ENCODE measurements at regions not wholly inside any gene's neighbourhood (a gene's known extent, or its start where the extent isn't known, plus 50 kb on each side); places are given as distances from the start of the nearest gene placed in this dataset.
"Not testable (repeated sequence)": the region's sequence is repeated elsewhere in the genome, so short reads cannot be mapped to it uniquely, and the experiment has no call there.

GRCh38 chr12:105423237-105423636, 92.7 kb downstream of the C12orf75 start:
- no peak for DNase-seq (ENCODE audit: low spot score)

- DNase-seq (ENCODE audit: low spot score): peak; percentile 6
Measured at GRCh38 chr12:105423921-105424320, 93.4 kb downstream of the C12orf75 start.

GRCh38 chr12:105425254-105426174, 95.0 kb downstream of the C12orf75 start:
- DNase-seq (ENCODE audit: low spot score): no peak

GRCh38 chr12:105426766-105427165, 96.3 kb downstream of the C12orf75 start:
- DNase-seq (ENCODE audit: low spot score): no peak

GRCh38 chr12:105427883-105428282, 97.4 kb downstream of the C12orf75 start:
- no peak for DNase-seq (ENCODE audit: low spot score)

- DNase-seq (ENCODE audit: low spot score): no peak
Measured at GRCh38 chr12:105428793-105429395, 98.4 kb downstream of the C12orf75 start.

GRCh38 chr12:105429511-105429910, 99.0 kb downstream of the C12orf75 start:
- DNase-seq (ENCODE audit: low spot score): no peak

- no peak for DNase-seq (ENCODE audit: low spot score)
Measured at GRCh38 chr12:105431537-105432100, 101.1 kb downstream of the C12orf75 start.

GRCh38 chr12:105433804-105434203, 103.3 kb downstream of the C12orf75 start:
- no peak for DNase-seq (ENCODE audit: low spot score)

- DNase-seq (ENCODE audit: low spot score): no peak
Measured at GRCh38 chr12:105436636-105437035, 106.1 kb downstream of the C12orf75 start.

- no peak for DNase-seq (ENCODE audit: low spot score)
Measured at GRCh38 chr12:105440037-105440664, 109.7 kb downstream of the C12orf75 start.

GRCh38 chr12:105443802-105444652, 113.5 kb downstream of the C12orf75 start:
- DNase-seq (ENCODE audit: low spot score): no peak

- no peak for DNase-seq (ENCODE audit: low spot score)
Measured at GRCh38 chr12:105444653-105445102, 114.2 kb downstream of the C12orf75 start.

- no peak for DNase-seq (ENCODE audit: low spot score)
Measured at GRCh38 chr12:105445249-105445648, 114.8 kb downstream of the C12orf75 start.

- DNase-seq (ENCODE audit: low spot score): no peak
Measured at GRCh38 chr12:105445649-105446048, 115.2 kb downstream of the C12orf75 start.

- not testable (repeated sequence) for DNase-seq (ENCODE audit: low spot score)
Measured at GRCh38 chr12:105446460-105446859, 116.0 kb downstream of the C12orf75 start.

GRCh38 chr12:105449431-105449830, 118.9 kb downstream of the C12orf75 start:
- no peak for DNase-seq (ENCODE audit: low spot score)

- DNase-seq (ENCODE audit: low spot score): no peak
Measured at GRCh38 chr12:105451211-105451610, 120.7 kb downstream of the C12orf75 start.

GRCh38 chr12:105451798-105452197, 121.3 kb downstream of the C12orf75 start:
- no peak for DNase-seq (ENCODE audit: low spot score)

GRCh38 chr12:105453316-105453715, 122.8 kb downstream of the C12orf75 start:
- DNase-seq (ENCODE audit: low spot score): no peak

GRCh38 chr12:105454688-105455087, 124.2 kb downstream of the C12orf75 start:
- no peak for DNase-seq (ENCODE audit: low spot score)
